HG03280 (cell line): ENCODE measurements at regions not wholly inside any gene's neighbourhood (a gene's known extent, or its start where the extent isn't known, plus 50 kb on each side); places are given as distances from the start of the nearest gene placed in this dataset.
"Not testable (repeated sequence)": the region's sequence is repeated elsewhere in the genome, so short reads cannot be mapped to it uniquely, and the experiment has no call there.

Source experiments
- ATAC-seq: cut with Tn5 transposase; IDR thresholded peaks from one replicate; pipeline ENCODE4 v1.9.1; 2021; ENCODE audit warnings: mild to moderate bottlenecking, moderate library complexity; ENCODE audit not compliant: unreplicated experiment

DNA sequence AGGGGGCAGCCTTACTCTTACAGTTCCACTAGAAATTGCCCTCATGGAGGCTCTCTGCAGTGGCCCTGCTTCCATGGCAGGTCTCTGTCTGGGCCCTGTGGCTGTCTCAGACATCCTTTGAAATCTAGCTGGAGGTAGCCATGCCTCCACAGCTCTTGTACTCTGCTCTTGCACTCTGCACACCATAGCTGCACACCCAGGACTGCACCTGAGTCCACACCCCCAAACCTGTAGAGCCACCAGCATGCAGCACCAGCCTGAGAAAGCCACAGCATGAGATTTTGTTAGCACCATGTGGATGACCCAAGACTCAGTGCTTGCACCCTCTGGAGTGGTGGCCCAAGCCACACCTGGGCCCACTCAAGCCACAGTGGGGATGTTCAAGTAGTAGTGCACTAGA is 376.2 kb upstream of the RND3 start:
- no peak for ATAC-seq

DNA sequence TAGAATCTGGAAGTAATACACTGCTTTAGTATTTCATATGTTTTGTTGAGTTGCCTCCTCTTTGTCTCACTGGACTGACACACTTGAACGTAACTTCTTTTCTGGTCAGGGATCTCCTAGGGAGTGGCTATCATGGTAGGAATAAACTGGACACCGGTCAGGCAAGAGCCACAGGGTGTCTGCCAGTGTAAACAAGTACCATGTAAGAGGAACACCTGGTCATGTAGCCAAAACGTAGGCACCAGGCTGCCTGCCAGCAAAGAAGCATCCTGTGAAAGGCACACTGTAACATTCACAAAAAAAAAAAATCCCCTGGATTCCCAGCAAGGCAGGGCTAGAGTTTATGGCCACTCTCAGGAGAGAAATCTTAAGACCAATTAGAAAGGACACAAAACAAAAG is 372.8 kb upstream of the RND3 start:
- no peak for ATAC-seq

DNA sequence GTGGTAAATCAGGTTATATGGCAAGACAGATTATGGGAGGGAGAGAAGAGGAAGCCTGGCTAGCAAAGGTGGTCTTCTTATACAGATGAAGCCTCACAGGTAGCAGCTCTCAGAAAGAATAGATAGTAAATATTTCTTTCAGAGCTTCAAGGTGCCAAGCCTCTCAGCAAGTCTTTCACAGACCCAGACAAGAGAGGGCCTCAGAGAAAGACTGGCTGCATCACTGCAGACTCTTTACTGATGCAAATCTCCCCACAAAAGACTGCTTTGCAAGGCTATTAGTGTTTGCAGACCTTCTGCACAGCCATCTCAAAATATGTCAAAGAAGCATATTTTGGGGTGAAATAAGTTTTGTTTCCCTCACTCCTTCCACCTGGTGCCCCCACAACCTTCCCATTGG is 372.4 kb upstream of the RND3 start:
- no peak for ATAC-seq

DNA sequence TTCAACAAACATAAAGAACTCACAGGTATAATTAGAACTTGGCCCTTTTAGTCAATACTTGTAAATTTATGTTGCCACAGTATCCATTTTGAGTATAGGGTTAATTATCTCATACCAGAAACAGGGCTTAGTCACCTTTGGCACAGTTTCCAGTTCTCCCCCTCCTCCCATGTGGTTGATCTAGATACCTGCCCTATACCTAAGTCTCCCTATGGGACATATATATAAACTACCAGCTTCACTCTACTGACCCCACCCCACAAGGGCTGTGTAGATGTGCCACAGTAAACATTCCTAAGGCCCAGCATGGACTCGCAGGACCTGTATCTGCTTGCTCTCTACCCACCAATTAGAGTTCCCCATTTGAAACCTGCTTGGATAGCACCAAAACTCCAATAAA is 371.7 kb upstream of the RND3 start:
- no peak for ATAC-seq

DNA sequence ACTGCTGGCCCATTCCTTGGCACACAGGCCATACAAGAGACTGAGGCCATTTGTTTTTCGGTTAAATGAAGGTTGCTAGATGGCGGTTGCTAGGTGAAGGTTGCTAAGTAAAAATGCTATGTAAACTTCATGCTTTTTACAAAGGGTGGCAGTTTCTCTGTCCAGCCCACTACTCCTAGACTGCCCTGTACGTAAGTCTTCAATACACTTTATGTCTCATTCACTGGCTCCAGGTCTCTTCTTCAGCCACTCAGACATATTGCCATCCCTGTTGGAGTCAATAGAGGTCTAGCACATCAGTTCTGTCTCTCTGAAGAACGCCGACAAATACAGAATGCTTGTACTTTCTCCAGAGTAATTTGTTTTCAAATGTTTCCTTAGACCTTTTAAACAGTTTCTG is 370.9 kb upstream of the RND3 start:
- ATAC-seq = no peak

DNA sequence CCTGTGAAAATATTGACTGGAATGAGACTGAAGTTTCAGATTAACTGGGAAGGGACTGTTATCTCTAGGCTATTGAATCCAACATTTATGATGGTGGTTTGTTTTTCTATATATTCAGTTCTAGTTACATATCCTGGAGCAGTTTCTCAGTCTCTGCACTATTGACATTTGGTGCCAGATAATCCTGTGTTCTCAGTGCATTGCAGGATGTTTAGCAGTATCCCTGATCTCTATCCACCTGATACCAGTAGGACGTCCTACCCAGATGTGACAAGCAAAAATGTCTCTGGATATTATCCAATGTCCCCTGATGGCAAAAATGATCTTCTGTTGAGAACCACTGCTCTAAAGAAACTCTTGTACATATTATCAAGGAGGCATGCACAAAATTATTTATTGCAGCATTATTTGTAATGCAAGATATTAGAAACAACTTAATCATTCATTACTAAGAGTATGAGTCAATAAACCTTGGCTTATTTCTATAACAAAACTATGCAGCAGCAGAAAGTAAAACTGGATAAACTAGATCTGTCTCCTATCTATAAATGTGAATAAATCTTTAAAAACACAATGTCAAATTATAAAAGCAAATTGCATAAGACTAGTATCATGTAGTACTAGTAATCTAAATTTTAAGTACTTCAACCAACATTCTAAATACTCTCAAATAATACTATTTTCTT is 369.3 kb upstream of the RND3 start:
- no peak for ATAC-seq

DNA sequence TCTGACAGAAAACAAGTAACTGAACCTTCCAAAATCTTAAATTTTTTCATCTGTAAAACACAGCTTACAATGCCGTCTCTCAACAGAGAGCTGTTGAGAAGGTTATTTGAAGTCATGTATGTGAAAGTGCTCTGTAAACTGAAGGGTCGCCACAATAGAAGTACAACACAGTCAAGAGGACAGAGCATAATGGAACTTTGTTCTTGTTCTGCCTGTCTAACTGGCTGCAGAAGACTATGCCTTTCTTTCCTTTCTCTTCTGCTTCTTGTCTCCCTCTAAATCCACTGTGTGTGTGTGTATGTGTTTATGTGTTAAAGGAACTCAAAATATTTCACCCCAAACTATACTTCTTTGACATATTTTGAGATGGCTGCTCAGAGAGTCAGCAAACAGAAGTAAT is 365.8 kb upstream of the RND3 start:
- no peak for ATAC-seq

DNA sequence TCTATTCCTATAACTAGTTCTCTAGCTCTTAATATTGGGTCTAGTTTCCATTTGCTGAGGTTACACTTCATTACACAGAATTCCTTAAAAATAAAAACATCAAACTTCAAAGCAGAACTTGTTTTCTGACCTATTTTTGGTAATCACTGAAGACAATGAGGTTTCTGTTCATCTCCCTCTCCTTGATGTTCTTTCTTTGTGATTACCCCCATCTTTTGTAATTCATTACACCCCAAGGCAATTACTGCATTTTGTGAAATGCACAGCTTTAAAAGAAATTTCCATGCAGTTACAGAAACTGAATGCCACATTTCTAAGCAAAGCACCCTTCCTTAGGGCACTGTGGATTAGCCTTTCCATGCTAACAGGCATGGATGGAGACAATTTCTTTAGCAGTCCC is 363.2 kb upstream of the RND3 start:
- no peak for ATAC-seq

DNA sequence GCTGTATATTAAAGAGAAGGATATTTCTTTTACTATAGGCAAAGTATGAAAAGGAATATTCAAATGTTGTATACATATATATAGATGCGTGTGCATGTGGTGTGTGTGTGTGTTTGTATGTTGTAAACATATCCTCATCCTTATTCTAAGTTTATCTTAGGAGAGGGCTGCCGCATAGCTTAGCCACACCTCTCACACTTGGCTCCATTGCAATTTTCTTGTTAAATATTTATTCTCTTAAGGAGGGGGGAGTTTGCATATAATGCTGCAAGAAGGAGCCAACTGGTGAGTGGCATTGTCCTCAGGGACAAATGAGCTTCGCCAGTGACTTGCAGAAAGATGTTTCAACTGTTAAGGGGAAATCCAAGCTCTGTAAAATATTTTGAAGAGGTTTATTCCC is 360.1 kb upstream of the RND3 start:
- ATAC-seq = no peak

DNA sequence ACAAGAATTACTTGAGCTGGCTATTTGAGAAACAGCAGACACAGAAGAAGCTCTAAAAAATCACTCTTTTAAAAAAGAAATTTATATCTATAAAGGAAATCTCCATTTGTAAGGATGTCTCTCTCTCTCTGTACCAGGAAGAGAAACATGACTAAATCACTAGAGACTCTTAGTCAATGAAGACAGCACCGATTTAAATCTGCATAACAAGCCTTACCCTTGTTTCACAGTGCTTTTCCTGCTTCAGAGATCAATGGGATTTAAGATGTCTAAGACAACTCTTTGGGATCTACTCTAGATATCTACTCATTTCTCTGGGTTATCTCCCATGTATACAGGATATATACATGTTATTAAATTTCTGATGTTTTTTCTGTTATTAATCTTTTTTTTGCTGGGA is 359.2 kb upstream of the RND3 start:
- ATAC-seq = no peak

DNA sequence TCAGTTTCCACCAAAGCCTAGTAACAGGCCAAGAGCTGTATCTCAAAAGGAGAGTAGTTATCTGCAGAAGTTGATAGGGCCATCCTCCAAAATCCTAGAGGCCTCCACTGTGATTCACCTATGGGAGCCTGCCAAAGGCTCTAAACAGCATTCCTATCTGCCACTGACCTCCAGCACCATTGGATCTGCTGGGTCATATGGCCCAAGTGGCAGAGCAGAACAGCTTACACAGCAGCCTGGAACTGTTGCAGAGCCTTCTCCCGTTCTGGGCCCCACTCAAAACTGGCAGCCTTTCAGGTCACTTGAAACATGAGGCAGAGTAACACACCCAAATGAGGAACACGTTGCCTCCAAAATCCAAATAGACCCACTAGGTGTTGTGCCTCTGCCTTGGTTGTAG is 345.2 kb upstream of the RND3 start:
- ATAC-seq = no peak

DNA sequence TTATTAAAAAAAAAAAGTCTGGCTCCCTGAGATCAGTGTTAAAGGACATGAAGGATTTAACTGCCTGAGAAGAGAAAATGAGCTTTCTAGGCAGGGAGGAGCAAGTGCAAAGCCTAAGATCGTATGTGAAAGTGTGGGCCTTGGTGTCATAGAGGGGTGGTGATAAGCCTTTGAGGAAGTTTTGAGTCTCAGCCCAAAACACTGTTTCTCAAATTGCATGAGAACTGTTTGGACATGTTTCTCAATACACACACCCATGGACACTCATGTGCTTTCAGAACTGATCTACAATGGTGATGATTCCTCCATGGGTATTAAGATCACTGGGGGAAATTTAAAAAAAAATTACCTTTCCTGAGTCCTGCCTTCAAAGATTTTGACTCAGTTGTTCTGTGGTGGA is 336.7 kb upstream of the RND3 start:
- ATAC-seq = no peak

DNA sequence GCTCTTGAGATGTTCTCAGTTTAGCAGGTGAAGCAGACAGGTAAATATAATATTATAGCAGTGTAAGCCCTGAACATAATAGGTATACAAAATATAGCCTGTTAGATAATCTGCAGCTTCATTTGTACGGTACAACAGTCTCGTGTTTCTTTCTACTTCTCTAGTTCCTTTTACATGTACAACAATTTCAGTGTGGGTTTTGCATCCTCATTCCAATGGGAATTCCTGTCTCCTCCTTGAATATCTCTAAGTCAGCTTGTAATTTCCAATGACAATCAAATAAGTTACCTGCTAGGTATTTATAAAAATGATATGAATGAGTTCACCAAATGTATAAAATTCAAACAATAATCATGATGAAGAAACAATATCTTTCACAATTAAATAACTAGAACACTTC is 330.0 kb upstream of the RND3 start:
- no peak for ATAC-seq

DNA sequence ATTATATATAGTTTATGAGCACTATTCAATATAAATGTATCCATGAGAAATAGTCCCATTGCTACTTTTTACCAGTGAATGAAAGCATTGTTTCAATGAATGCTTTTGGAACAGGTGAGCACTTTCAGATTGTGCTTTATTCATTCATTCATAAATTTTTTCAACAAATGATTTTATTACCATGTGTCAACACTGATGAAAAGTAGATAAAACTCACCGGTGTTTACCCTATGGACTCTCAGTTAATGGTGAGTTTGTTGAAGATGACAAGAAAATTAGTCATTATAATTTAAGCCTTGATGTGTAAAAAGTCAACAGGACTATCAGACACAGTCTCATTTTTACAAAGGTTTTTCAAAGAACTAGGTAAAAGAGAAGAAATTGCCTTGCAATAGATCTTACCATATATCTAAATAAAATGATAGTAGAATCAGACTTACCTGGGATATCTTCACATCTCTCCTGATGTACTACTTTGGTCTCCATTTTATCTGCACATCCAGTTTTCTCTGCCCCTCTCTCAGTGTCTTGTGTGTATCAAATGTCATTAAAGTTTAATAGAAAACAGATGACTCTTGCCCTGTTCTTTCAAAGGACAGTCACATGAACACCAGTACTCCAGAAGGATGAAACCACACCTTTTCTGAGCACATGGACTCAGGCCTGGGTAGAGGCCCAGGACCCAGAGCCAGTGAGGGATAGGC is 325.3 kb upstream of the RND3 start:
- no peak for ATAC-seq

DNA sequence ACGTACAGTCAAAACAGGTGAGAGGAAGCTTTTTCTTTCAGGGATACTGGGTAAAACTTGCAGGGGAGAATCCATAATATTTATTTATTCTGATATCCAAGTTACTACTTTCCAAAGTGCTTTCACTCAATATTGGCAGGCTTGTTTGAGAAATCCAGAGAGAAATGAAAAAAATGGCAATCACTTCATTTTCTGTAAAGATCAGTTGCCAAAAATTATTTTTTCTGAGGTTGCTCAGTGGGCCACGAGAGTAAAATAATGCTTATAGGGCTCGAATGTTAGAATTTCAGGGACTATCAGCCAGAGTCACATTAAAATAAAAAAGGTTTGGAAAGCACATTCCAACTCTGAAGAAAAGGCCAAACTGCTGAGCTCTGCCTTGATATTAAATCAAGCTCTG is 324.6 kb upstream of the RND3 start:
- no peak for ATAC-seq

DNA sequence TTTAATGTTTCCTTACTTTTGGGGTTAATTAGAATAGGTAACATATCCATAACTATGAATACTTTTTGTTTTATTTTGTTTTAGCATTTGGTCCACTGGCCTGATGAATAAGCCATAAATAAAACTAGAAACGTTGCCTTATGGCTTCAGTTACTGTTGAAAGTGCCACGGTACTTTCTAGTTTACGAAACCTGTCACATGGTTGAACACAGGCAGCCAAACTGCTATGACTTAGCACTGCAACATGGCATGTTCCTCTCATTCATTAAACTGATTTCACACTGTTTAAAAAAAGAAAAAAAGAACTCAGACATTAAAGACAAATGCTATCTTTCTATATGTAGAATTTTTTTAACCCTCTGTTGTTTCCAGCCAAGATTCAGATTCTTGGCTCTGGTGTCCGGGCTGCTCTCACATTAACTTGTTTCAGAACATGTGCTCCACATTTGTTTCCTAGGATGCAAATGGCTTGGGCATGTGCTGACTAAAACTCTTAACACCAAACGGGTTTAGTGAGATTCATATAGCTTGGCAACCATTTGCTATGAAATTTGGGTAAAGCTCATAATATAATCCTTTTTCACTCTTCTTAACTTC is 323.9 kb upstream of the RND3 start:
- ATAC-seq = no peak

DNA sequence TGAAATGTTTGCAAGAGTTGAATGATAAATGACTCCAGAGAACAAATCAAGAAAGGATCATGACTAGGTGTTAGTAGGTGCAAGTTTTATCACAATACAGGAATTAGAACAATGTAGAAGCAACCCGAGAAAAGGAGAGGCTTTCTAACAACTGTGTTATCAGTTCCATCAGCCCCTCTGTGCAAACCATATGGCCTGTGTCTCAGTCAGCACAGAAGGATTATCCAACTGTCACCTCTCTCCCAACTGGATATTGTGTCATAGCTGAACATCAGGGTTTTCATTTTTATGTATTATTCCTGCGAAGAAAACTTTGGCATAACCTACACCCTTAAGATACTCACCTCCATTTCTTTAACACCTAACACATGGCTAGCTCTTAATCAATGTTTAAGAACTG is 321.6 kb upstream of the RND3 start:
- no peak for ATAC-seq

DNA sequence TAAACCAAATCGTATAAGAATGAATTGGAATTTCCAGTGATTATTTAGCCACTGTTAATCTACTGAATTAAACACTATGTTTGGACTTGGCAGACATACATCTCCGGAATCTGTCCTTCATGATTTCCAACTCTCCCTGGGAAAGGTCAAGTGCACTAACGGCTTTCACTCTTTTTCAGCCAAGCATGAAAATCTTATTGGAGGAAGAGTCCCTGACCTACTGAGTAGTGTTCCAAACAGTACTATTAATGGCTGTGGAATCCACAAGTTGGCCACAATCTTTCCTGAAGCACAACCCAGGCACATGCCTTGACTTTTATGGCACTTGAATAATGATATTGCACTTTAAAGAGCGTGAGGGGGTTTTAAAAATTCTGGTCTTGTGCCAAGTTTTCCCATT is 318.9 kb upstream of the RND3 start:
- ATAC-seq = no peak

DNA sequence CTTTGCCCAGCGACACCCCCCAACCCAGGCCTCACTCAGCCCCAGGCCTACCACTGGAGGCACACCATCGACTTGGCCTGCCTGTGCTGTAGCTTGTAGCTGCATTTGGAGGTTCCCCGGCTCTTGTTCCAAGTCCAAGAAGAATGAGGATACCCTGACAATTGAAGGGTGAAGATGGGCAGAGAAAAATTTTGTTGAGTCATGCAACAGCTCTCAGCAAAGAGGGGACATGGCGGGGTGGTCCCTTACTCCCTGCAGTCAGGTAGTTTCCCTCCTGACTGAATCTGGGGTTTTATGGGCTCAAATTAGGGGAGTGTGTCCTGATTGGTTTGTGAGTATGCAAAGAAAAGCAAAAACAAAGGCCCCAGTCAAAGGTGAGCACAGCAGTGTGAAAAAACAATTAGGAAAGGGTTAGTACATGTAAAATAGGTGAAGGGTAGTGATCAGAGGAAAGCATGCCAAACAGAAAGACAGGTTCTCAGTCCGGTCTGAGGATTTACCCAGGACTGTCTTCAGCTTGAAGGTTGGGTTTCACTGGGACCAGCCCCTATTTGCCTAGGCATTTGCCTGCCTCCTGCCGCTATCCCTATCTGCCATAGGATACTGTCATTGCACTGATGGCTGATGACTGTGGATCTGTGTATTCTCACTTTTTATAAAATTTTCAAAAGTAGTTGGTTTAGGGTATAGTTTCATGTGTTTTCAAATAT is 316.4 kb upstream of the RND3 start:
- no peak for ATAC-seq

DNA sequence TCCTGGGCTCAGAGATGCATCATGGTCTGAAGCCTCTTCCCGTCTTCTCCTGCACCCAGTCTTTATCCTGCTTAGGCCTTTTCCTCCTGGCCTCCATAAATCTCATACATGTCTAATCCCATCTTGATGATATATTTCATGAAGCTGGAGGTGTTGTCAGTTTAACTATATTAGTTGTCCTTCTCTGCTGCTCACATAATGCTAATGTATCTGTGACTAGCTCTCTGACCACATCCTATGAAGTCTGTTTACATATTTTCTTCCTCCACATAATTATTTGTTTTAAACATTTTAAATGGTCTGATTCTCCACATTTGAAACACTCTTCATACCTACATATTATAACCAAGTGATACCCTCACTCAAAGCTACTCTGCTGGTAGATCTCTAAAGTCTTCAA is 315.2 kb upstream of the RND3 start:
- ATAC-seq = no peak

DNA sequence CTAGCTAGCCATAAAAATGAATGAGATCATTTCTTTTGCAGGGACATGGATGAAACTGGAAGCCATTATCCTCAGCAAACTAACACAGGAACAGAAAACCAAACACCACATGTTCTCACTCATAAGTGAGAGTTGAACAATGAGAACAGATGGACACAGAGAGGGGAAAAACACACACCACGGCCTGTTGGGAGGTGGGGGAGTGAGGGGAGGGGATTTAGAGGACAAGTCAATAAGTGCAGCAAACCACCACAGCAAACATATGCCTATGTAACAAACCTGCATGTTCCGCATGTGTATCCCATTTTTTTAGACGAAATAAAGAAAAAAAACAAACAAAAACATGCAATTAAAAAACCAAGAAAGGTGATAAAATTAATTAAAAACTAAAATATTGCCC is 308.8 kb upstream of the RND3 start:
- ATAC-seq = not testable (repeated sequence)

DNA sequence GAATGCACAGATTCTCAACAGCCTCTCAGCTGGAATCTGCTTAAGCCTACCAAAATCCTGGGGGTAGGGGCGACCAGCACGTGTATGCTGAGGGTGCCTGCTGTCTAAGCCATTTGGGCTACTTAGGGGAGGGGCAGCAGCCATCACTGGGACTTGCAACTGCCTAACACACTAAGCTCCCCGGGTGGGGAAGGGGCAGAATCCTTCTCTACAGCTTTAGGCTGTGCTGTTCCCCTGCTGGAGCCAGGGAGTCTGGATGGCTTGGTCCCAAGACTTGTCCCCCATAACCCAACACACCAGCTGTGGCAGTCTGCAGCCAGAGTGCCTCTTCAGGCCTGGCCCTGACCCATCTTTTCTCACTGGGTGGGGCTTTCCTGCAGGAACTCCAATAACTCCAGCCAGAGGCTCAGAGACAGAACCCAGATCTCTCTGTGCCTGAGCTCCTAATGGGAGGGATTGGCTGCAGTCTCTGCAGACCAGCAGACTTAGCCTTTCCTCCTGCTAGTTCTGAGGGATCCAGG is 305.4 kb upstream of the RND3 start:
- ATAC-seq = no peak
